HepG2 (cell line): ENCODE measurements at regions not wholly inside any gene's neighbourhood (a gene's known extent, or its start where the extent isn't known, plus 50 kb on each side); places are given as distances from the start of the nearest gene placed in this dataset.

Source experiments
- RNF2 ChIP-seq: fragments of 450-650 bp; conservative IDR thresholded peaks from 2 replicates; pipeline ENCODE4 v1.6.1; 2016; ENCODE audit warnings: low read depth
- ZNF747 ChIP-seq: sonication (generic); formaldehyde crosslinking; IDR thresholded peaks from 2 replicates; pipeline ENCODE4 v1.8.1; 2023; ENCODE audit warnings: missing genetic modification reagents, mild to moderate bottlenecking, borderline replicate concordance

GRCh38 chr18:22278798-22279197 is 109.4 kb downstream of the GATA6 start:
- TF ChIP-seq ZNF747 (no peak), RNF2 (no peak)
